ENCODE measurements at regions not wholly inside any gene's neighbourhood (a gene's known extent, or its start where the extent isn't known, plus 50 kb on each side); places are given as distances from the start of the nearest gene placed in this dataset.

GRCh38 chr21:38037416-38037815 is 121.2 kb upstream of the KCNJ6 start:
- TF ChIP-seq CTCF (IDR thresholded peaks at IDR 0.05) (no peak), POLR2AphosphoS5 (IDR thresholded peaks at IDR 0.05; ENCODE audit: insufficient read depth in 1 of 2, low read depth in 1 of 2) (no peak), POLR2A (IDR thresholded peaks at IDR 0.05) (no peak)
